ENCODE measurements at regions not wholly inside any gene's neighbourhood (a gene's known extent, or its start where the extent isn't known, plus 50 kb on each side); places are given as distances from the start of the nearest gene placed in this dataset.

GRCh38 chr15:87312221-87312620, 944.3 kb downstream of the NTRK3 start:
- Mint-ChIP-seq H3K27ac (ENCODE audit: low read depth, unreplicated experiment) (no peak overlapping the region), H3K27me3 (ENCODE audit: insufficient read depth, unreplicated experiment) (no peaks in the 10 kb centered on the region), H3K4me3 (ENCODE audit: unreplicated experiment) (no peak overlapping the region), H3K4me1 (ENCODE audit: insufficient read depth, unreplicated experiment) (no peaks in the 10 kb centered on the region), H3K36me3 (ENCODE audit: insufficient read depth, unreplicated experiment) (no peaks in the 10 kb centered on the region), H3K9me3 (ENCODE audit: unreplicated experiment) (no peaks in the 10 kb centered on the region)
- ChIA-PET POLR2A (interaction anchor here (0.7 to 1.6 kb wide), 2 partner anchors 9 to 253 kb away, joined by 3 read pairs; no protein-coding TSS in a partner anchor), CTCF (interaction anchor here (0.6 to 1.2 kb wide), 2 partner anchors 10 to 419 kb away, joined by 3 read pairs; no protein-coding TSS in a partner anchor)
- BruUV-seq (replicated peaks) = no TSS peak
- no peak for TF ChIP-seq CTCF (IDR thresholded peaks at IDR 0.05; ENCODE audit: unreplicated experiment)
- no peak for DNase-seq (ENCODE audit: unreplicated experiment)
- intact Hi-C loops (cut with micrococcal nuclease) = no loop called here

GRCh38 chr15:87300146-87300545, 956.4 kb downstream of the NTRK3 start:
- H3K36me3 Mint-ChIP-seq (ENCODE audit: insufficient read depth, unreplicated experiment) = no peaks in the 10 kb centered on the region

GRCh38 chr15:87294854-87295253, 961.7 kb downstream of the NTRK3 start:
- ChIA-PET POLR2A (no interaction called here), CTCF (no interaction called here)
- H3K4me3 Mint-ChIP-seq (ENCODE audit: unreplicated experiment) = no peak overlapping the region
- no peaks in the 10 kb centered on the region for H3K27me3 Mint-ChIP-seq (ENCODE audit: insufficient read depth, unreplicated experiment)
- no peak for TF ChIP-seq CTCF (IDR thresholded peaks at IDR 0.05; ENCODE audit: unreplicated experiment)
- H3K36me3 Mint-ChIP-seq (ENCODE audit: insufficient read depth, unreplicated experiment) = no peaks in the 10 kb centered on the region
- BruUV-seq (replicated peaks) = no TSS peak
- peaks cover 8% of the 10 kb centered on the region for H3K9me3 Mint-ChIP-seq (ENCODE audit: unreplicated experiment)
- no peaks in the 10 kb centered on the region for H3K4me1 Mint-ChIP-seq (ENCODE audit: insufficient read depth, unreplicated experiment)
- no peak for DNase-seq (ENCODE audit: unreplicated experiment)
- H3K27ac Mint-ChIP-seq (ENCODE audit: low read depth, unreplicated experiment) = no peak overlapping the region
- intact Hi-C loops (cut with micrococcal nuclease) = no loop called here

More at GRCh38 chr15:87300146-87300545, 956.4 kb downstream of the NTRK3 start:
- H3K9me3 Mint-ChIP-seq (ENCODE audit: unreplicated experiment) = peaks cover 8% of the 10 kb centered on the region
- H3K27me3 Mint-ChIP-seq (ENCODE audit: insufficient read depth, unreplicated experiment) = no peaks in the 10 kb centered on the region
- H3K4me3 Mint-ChIP-seq (ENCODE audit: unreplicated experiment) = no peak overlapping the region
- ChIA-PET POLR2A (no interaction called here), CTCF (interaction anchor here (0.6 kb wide), 1 partner anchor 104 kb away, joined by 3 read pairs; no protein-coding TSS in a partner anchor)
- H3K4me1 Mint-ChIP-seq (ENCODE audit: insufficient read depth, unreplicated experiment) = no peaks in the 10 kb centered on the region
- no peak for TF ChIP-seq CTCF (IDR thresholded peaks at IDR 0.05; ENCODE audit: unreplicated experiment)
- no TSS peak for BruUV-seq (replicated peaks)
- intact Hi-C loops (cut with micrococcal nuclease) = no loop called here
- no peak overlapping the region for H3K27ac Mint-ChIP-seq (ENCODE audit: low read depth, unreplicated experiment)
- no peak for DNase-seq (ENCODE audit: unreplicated experiment)

GRCh38 chr15:87293031-87293430, 963.5 kb downstream of the NTRK3 start:
- no peak overlapping the region for H3K4me3 Mint-ChIP-seq (ENCODE audit: unreplicated experiment)
- TF ChIP-seq CTCF (IDR thresholded peaks at IDR 0.05; ENCODE audit: unreplicated experiment) = no peak
- H3K9me3 Mint-ChIP-seq (ENCODE audit: unreplicated experiment) = no peaks in the 10 kb centered on the region
- H3K4me1 Mint-ChIP-seq (ENCODE audit: insufficient read depth, unreplicated experiment) = no peaks in the 10 kb centered on the region
- H3K27me3 Mint-ChIP-seq (ENCODE audit: insufficient read depth, unreplicated experiment) = no peaks in the 10 kb centered on the region
- no peaks in the 10 kb centered on the region for H3K36me3 Mint-ChIP-seq (ENCODE audit: insufficient read depth, unreplicated experiment)
- POLR2A ChIA-PET = no interaction called here
- intact Hi-C loops (cut with micrococcal nuclease) = no loop called here
- no peak overlapping the region for H3K27ac Mint-ChIP-seq (ENCODE audit: low read depth, unreplicated experiment)
- DNase-seq (ENCODE audit: unreplicated experiment) = no peak
- no TSS peak for BruUV-seq (replicated peaks)
- CTCF ChIA-PET = no interaction called here

All from MCF 10A (cell line).